GM18907 (cell line): ENCODE measurements at regions not wholly inside any gene's neighbourhood (a gene's known extent, or its start where the extent isn't known, plus 50 kb on each side); places are given as distances from the start of the nearest gene placed in this dataset.

ENCODE experiments used
- ATAC-seq: cut with Tn5 transposase; IDR thresholded peaks from one replicate; pipeline ENCODE4 v1.9.1; 2021; ENCODE audit warnings: mild to moderate bottlenecking, moderate library complexity; ENCODE audit not compliant: unreplicated experiment

- no peak for ATAC-seq
Measured at GRCh38 chr1:209428241-209428921, 155.1 kb upstream of the CAMK1G start.

GRCh38 chr1:209429611-209430010 lies 153.9 kb upstream of the CAMK1G start:
- no peak for ATAC-seq

GRCh38 chr1:209430107-209430506 lies 153.4 kb upstream of the CAMK1G start:
- ATAC-seq: no peak

GRCh38 chr1:209430821-209431259 lies 152.7 kb upstream of the CAMK1G start:
- ATAC-seq: no peak

GRCh38 chr1:209431402-209431801 lies 152.1 kb upstream of the CAMK1G start:
- no peak for ATAC-seq

- no peak for ATAC-seq
Measured at GRCh38 chr1:209431813-209432442, 151.6 kb upstream of the CAMK1G start.

- ATAC-seq: no peak
Measured at GRCh38 chr1:209432443-209432825, 151.1 kb upstream of the CAMK1G start.

GRCh38 chr1:209433649-209434031 lies 149.9 kb upstream of the CAMK1G start:
- ATAC-seq: no peak

- no peak for ATAC-seq
Measured at GRCh38 chr1:209434066-209434465, 149.4 kb upstream of the CAMK1G start.

- ATAC-seq: no peak
Measured at GRCh38 chr1:209434631-209435217, 148.8 kb upstream of the CAMK1G start.

- peak; percentile 86 for ATAC-seq
Measured at GRCh38 chr1:209435654-209436566, 147.6 kb upstream of the CAMK1G start.

GRCh38 chr1:209439828-209440227 lies 143.7 kb upstream of the CAMK1G start:
- ATAC-seq: no peak

GRCh38 chr1:209443361-209443931 lies 140.1 kb upstream of the CAMK1G start:
- no peak for ATAC-seq

- ATAC-seq: no peak
Measured at GRCh38 chr1:209443975-209444651, 139.4 kb upstream of the CAMK1G start.

- no peak for ATAC-seq
Measured at GRCh38 chr1:209444961-209445360, 138.6 kb upstream of the CAMK1G start.

- no peak for ATAC-seq
Measured at GRCh38 chr1:209445576-209445975, 137.9 kb upstream of the CAMK1G start.

GRCh38 chr1:209446356-209446755 lies 137.2 kb upstream of the CAMK1G start:
- ATAC-seq: no peak

GRCh38 chr1:209454340-209454994 lies 129.0 kb upstream of the CAMK1G start:
- no peak for ATAC-seq

GRCh38 chr1:209455145-209455544 lies 128.4 kb upstream of the CAMK1G start:
- ATAC-seq: no peak
